H9 (cell line): ENCODE measurements at regions not wholly inside any gene's neighbourhood (a gene's known extent, or its start where the extent isn't known, plus 50 kb on each side); places are given as distances from the start of the nearest gene placed in this dataset.

Source experiments
- DNase-seq: peaks from one replicate; pipeline ENCODE4 v3.0.0-alpha.2; 2017
- H2AFZ ChIP-seq: one replicate; pipeline ENCODE4 v1.6.1; 2013; ENCODE audit warnings: mild to moderate bottlenecking, low read length, control low read depth, moderate library complexity
- H2AK5ac ChIP-seq: 2 replicates; pipeline ENCODE4 v1.6.1; 2013; ENCODE audit warnings: low read length, control low read depth, mixed read lengths; ENCODE audit not compliant: insufficient read length
- H2BK120ac ChIP-seq: one replicate; pipeline ENCODE4 v1.6.1; 2013; ENCODE audit warnings: low read depth, mild to moderate bottlenecking, low read length, control low read depth, inconsistent platforms; ENCODE audit not compliant: poor library complexity, severe bottlenecking
- H2BK12ac ChIP-seq: 2 replicates; pipeline ENCODE4 v1.6.1; 2013; ENCODE audit warnings: low read length, control low read depth, mixed read lengths, low read depth; ENCODE audit not compliant: insufficient read length
- H2BK15ac ChIP-seq: 2 replicates; pipeline ENCODE4 v1.6.1; 2013; ENCODE audit warnings: low read depth, low read length, control low read depth
- H2BK20ac ChIP-seq: one replicate; pipeline ENCODE4 v1.6.1; 2013; ENCODE audit warnings: low read depth, mild to moderate bottlenecking, low read length, control low read depth, inconsistent platforms; ENCODE audit not compliant: poor library complexity, severe bottlenecking
- H2BK5ac ChIP-seq: 2 replicates; pipeline ENCODE4 v1.6.1; 2013; ENCODE audit warnings: low read length, control low read depth, mixed read lengths; ENCODE audit not compliant: insufficient read length
- H3K14ac ChIP-seq: 2 replicates; pipeline ENCODE4 v1.6.1; 2013; ENCODE audit warnings: low read length, control low read depth; ENCODE audit not compliant: insufficient read depth
- H3K18ac ChIP-seq: 2 replicates; pipeline ENCODE4 v1.6.1; 2013; ENCODE audit warnings: low read depth, mild to moderate bottlenecking, mixed read lengths, low read length, control low read depth; ENCODE audit not compliant: insufficient read length
- H3K23ac ChIP-seq: 2 replicates; pipeline ENCODE4 v1.6.1; 2013; ENCODE audit warnings: low read length, control low read depth, mixed read lengths, low read depth; ENCODE audit not compliant: insufficient read length
- H3K23me2 ChIP-seq: 2 replicates; pipeline ENCODE4 v1.6.1; 2013; ENCODE audit warnings: low read depth, mild to moderate bottlenecking, mixed read lengths, low read length, control low read depth; ENCODE audit not compliant: insufficient read length, poor library complexity, severe bottlenecking
- H3K27ac ChIP-seq: 2 replicates; pipeline ENCODE4 v1.5.1; 2013; ENCODE audit warnings: low read length, control low read depth, mixed read lengths, low read depth; ENCODE audit not compliant: insufficient read length
- H3K27me3 ChIP-seq: 2 replicates; pipeline ENCODE4 v1.6.1; 2013; ENCODE audit warnings: low read length, control low read depth, inconsistent platforms; ENCODE audit not compliant: insufficient read depth
- H3K4ac ChIP-seq: 2 replicates; pipeline ENCODE4 v1.6.1; 2013; ENCODE audit warnings: low read depth, mild to moderate bottlenecking, control low read depth, inconsistent platforms, low read length, moderate library complexity
- H3K4me1 ChIP-seq: 2 replicates; pipeline ENCODE4 v1.6.1; 2013; ENCODE audit warnings: low read length, control low read depth, inconsistent platforms; ENCODE audit not compliant: insufficient read depth
- H3K4me2 ChIP-seq: 2 replicates; pipeline ENCODE4 v1.6.1; 2013; ENCODE audit warnings: low read length, control low read depth, mixed read lengths; ENCODE audit not compliant: insufficient read length, insufficient read depth
- H3K56ac ChIP-seq: 2 replicates; pipeline ENCODE4 v1.6.1; 2013; ENCODE audit warnings: low read depth, mild to moderate bottlenecking, mixed read lengths, low read length, control low read depth; ENCODE audit not compliant: insufficient read length
- H3K79me1 ChIP-seq: 2 replicates; pipeline ENCODE4 v1.6.1; 2013; ENCODE audit warnings: low read depth, mild to moderate bottlenecking, moderate library complexity, low read length, control low read depth, inconsistent platforms; ENCODE audit not compliant: insufficient read depth, poor library complexity, severe bottlenecking
- H3K79me2 ChIP-seq: 2 replicates; pipeline ENCODE4 v1.6.1; 2013; ENCODE audit warnings: low read length, control low read depth, inconsistent platforms; ENCODE audit not compliant: insufficient read depth
- H3K9ac ChIP-seq: 2 replicates; pipeline ENCODE4 v1.6.1; 2013; ENCODE audit warnings: low read length, control low read depth, mixed read lengths; ENCODE audit not compliant: insufficient read length; ENCODE audit errors: extremely low read depth
- H3K9me3 ChIP-seq: one replicate; pipeline ENCODE4 v1.6.1; 2013; ENCODE audit warnings: low read depth, low read length, inconsistent platforms; ENCODE audit not compliant: control insufficient read depth
- H3T11ph ChIP-seq: one replicate; pipeline ENCODE4 v1.6.1; 2013; ENCODE audit warnings: mild to moderate bottlenecking, low read length, control low read depth, inconsistent platforms
- H4K20me1 ChIP-seq: one replicate; pipeline ENCODE4 v1.6.1; 2013; ENCODE audit not compliant: control insufficient read depth, insufficient read length, insufficient read depth
- H4K5ac ChIP-seq: 2 replicates; pipeline ENCODE4 v1.6.1; 2013; ENCODE audit warnings: low read depth, mild to moderate bottlenecking, mixed read lengths, low read length, control low read depth; ENCODE audit not compliant: insufficient read length
- H4K8ac ChIP-seq: replicated peaks from 2 replicates; pipeline ENCODE4 v1.6.1; 2013; ENCODE audit warnings: low read length, control low read depth, mixed read lengths, low read depth; ENCODE audit not compliant: insufficient read length
- H4K91ac ChIP-seq: 2 replicates; pipeline ENCODE4 v1.6.1; 2013; ENCODE audit warnings: low read depth, mild to moderate bottlenecking, moderate library complexity, mixed read lengths, low read length, control low read depth; ENCODE audit not compliant: insufficient read length
- H3K27ac Mint-ChIP-seq, 3 experiments: 2 replicates in 2 of 3; 3 replicates in 1 of 3; pipeline ENCODE4 v1.8.0; 2020 to 2021; ENCODE audit warnings: mixed read lengths in 3 of 3, mild to moderate bottlenecking in 1 of 3, moderate library complexity in 1 of 3
- H3K27me3 Mint-ChIP-seq: 2 replicates; pipeline ENCODE4 v1.8.0; 2021; ENCODE audit warnings: low read depth, mild to moderate bottlenecking, moderate library complexity, mixed read lengths
- H3K36me3 Mint-ChIP-seq, 3 experiments: 2 replicates in 2 of 3; 3 replicates in 1 of 3; pipeline ENCODE4 v1.8.0; 2020 to 2021; ENCODE audit warnings: low read depth in 3 of 3, mixed read lengths in 3 of 3; ENCODE audit not compliant: insufficient read depth in 1 of 3
- H3K4me1 Mint-ChIP-seq, 2 experiments: 2 replicates each; pipeline ENCODE4 v1.8.0; 2020; ENCODE audit warnings: mixed read lengths in 2 of 2
- H3K4me3 Mint-ChIP-seq, 2 experiments: 2 replicates in 1 of 2; 3 replicates in 1 of 2; pipeline ENCODE4 v1.8.0; 2020 to 2021; ENCODE audit warnings: mild to moderate bottlenecking in 2 of 2, mixed read lengths in 2 of 2, moderate library complexity in 1 of 2
- H3K9me3 Mint-ChIP-seq, 2 experiments: 2 replicates in 1 of 2; 3 replicates in 1 of 2; pipeline ENCODE4 v1.8.0; 2020; ENCODE audit warnings: mild to moderate bottlenecking in 2 of 2, mixed read lengths in 2 of 2, moderate library complexity in 1 of 2
- WGBS: extraction: QIAGEN DNeasy Blood & Tissue Kit; methylation state at CpG from one replicate; pipeline ENCODE4 v1.1.7; 2013; ENCODE audit warnings: missing lambda C conversion rate, low lambda C conversion rate, mixed read lengths; ENCODE audit not compliant: insufficient read length; ENCODE audit errors: extremely low coverage; 5-methylcytosine and 5-hydroxymethylcytosine counted together
- TF ChIP-seq, protein P1 (sequence below): fragments of 200-600 bp; sonication (generic); conservative IDR thresholded peaks from 3 replicates; pipeline ENCODE4 v1.8.0; 2021; ENCODE audit warnings: antibody characterized with exemption, mild to moderate bottlenecking

DNA sequence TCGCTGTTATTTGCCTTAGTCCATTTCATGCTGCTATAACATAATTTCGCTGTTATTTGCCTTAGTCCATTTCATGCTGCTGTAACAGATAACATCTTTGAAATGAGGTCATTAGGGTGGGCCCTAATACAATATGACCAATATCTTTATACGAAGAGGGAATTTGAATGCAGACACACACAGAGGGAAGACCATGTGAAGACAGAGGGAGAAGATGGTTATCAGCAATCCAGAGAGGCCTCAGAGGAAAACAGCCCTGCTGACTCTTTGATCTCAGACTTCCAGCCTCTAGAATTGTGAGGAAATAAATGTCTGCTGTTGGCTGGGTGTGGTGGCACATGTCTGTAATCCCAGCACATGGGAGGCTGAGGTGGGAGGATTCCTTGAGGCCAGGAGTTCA, 404.9 kb downstream of the TYW1 start:
- Histone ChIP-seq H2BK15ac (no peak overlapping the region), H4K20me1 (no peaks in the 10 kb centered on the region), H3K9ac (no peak overlapping the region), H3K4me2 (no peak overlapping the region), H3K79me2 (no peaks in the 10 kb centered on the region), H2BK5ac (no peak overlapping the region), H3K27ac (no peak overlapping the region), H3K14ac (no peak overlapping the region), H2AFZ (no peak overlapping the region), H3K9me3 (peaks cover 8% of the 10 kb centered on the region), H4K8ac (no peak overlapping the region), H2BK120ac (no peak overlapping the region), H3K4me1 (no peaks in the 10 kb centered on the region), H4K5ac (no peak overlapping the region), H3K23ac (no peak overlapping the region), H3K79me1 (no peaks in the 10 kb centered on the region), H3K27me3 (no peaks in the 10 kb centered on the region), H2BK12ac (no peak overlapping the region), H3K23me2 (no peaks in the 10 kb centered on the region), H4K91ac (no peak overlapping the region), H3K56ac (no peak overlapping the region), H2BK20ac (no peak overlapping the region), H3K18ac (no peak overlapping the region), H3T11ph (no peak overlapping the region), H2AK5ac (no peak overlapping the region), H3K4ac (no peak overlapping the region)
- Mint-ChIP-seq H3K27ac (no peak overlapping the region), H3K9me3 (peaks cover 17 to 21% of the 10 kb centered on the region in 2 experiments), H3K4me3 (no peak overlapping the region), H3K4me1 (peaks cover 0 to 3% of the 10 kb centered on the region in 2 experiments; a peak in 1 of 4 replicates), H3K27me3 (peaks cover 2% of the 10 kb centered on the region; the same call in 1 of the 2 replicates), H3K36me3 (peaks cover 0 to 21% (median 0%) of the 10 kb centered on the region in 3 experiments; a peak in 3 of 7 replicates)
- TF ChIP-seq, protein P1, sequence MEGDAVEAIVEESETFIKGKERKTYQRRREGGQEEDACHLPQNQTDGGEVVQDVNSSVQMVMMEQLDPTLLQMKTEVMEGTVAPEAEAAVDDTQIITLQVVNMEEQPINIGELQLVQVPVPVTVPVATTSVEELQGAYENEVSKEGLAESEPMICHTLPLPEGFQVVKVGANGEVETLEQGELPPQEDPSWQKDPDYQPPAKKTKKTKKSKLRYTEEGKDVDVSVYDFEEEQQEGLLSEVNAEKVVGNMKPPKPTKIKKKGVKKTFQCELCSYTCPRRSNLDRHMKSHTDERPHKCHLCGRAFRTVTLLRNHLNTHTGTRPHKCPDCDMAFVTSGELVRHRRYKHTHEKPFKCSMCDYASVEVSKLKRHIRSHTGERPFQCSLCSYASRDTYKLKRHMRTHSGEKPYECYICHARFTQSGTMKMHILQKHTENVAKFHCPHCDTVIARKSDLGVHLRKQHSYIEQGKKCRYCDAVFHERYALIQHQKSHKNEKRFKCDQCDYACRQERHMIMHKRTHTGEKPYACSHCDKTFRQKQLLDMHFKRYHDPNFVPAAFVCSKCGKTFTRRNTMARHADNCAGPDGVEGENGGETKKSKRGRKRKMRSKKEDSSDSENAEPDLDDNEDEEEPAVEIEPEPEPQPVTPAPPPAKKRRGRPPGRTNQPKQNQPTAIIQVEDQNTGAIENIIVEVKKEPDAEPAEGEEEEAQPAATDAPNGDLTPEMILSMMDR = no peak
- WGBS = no CpG with 5 or more reads among the region's 3 CpGs
- DNase-seq = no peak
